DOHH2 (cell line): ENCODE measurements at regions not wholly inside any gene's neighbourhood (a gene's known extent, or its start where the extent isn't known, plus 50 kb on each side); places are given as distances from the start of the nearest gene placed in this dataset.

Source experiments
- EZH2phosphoT487 ChIP-seq: fragments of 200-600 bp; sonication (generic); IDR thresholded peaks from 2 replicates; pipeline ENCODE4 v1.6.1; 2017; ENCODE audit warnings: borderline replicate concordance, mild to moderate bottlenecking, antibody characterized with exemption, low read length, moderate library complexity, mixed read lengths
- TF ChIP-seq, protein P1 (sequence below): fragments of 200-600 bp; sonication (generic); IDR thresholded peaks from one replicate; pipeline ENCODE4 v1.5.1; 2014; ENCODE audit warnings: antibody characterized with exemption, mild to moderate bottlenecking, low read depth, low read length; ENCODE audit not compliant: poor library complexity, severe bottlenecking

DNA sequence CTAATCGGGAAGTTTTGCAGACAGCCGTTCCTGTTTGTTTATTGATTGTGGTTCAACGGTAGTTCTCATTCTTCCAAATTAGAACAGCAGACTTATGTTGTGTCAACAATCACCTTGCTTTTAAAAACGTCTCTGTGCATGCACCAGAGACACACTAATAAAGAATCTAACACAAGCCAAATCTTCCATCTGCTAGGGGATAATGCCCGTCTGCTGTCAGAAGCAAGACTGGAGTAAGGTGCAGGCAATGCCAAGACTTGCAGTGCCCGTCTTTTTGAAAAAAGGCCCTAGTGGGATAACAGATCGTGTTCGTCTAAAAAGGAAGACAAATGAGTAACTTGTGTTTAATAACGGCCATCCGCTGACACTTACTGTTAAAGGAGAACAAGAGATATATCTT, 158.4 kb downstream of the KCNJ2 start:
- TF ChIP-seq, protein P1, sequence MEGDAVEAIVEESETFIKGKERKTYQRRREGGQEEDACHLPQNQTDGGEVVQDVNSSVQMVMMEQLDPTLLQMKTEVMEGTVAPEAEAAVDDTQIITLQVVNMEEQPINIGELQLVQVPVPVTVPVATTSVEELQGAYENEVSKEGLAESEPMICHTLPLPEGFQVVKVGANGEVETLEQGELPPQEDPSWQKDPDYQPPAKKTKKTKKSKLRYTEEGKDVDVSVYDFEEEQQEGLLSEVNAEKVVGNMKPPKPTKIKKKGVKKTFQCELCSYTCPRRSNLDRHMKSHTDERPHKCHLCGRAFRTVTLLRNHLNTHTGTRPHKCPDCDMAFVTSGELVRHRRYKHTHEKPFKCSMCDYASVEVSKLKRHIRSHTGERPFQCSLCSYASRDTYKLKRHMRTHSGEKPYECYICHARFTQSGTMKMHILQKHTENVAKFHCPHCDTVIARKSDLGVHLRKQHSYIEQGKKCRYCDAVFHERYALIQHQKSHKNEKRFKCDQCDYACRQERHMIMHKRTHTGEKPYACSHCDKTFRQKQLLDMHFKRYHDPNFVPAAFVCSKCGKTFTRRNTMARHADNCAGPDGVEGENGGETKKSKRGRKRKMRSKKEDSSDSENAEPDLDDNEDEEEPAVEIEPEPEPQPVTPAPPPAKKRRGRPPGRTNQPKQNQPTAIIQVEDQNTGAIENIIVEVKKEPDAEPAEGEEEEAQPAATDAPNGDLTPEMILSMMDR: no peak
- TF ChIP-seq EZH2phosphoT487: no peak
